Loucy (cell line): ENCODE measurements at regions not wholly inside any gene's neighbourhood (a gene's known extent, or its start where the extent isn't known, plus 50 kb on each side); places are given as distances from the start of the nearest gene placed in this dataset.

Source experiments
- EZH2phosphoT487 ChIP-seq: fragments of 200-600 bp; IDR thresholded peaks from 2 replicates; pipeline ENCODE4 v1.6.1; 2018; ENCODE audit warnings: antibody characterized with exemption, mild to moderate bottlenecking, moderate library complexity, borderline replicate concordance
- TF ChIP-seq, protein P1 (sequence below): fragments of 200-600 bp; sonication (generic); conservative IDR thresholded peaks from 2 replicates; pipeline ENCODE4 v1.5.1; 2014; ENCODE audit warnings: mild to moderate bottlenecking, antibody characterized with exemption, low read length

DNA sequence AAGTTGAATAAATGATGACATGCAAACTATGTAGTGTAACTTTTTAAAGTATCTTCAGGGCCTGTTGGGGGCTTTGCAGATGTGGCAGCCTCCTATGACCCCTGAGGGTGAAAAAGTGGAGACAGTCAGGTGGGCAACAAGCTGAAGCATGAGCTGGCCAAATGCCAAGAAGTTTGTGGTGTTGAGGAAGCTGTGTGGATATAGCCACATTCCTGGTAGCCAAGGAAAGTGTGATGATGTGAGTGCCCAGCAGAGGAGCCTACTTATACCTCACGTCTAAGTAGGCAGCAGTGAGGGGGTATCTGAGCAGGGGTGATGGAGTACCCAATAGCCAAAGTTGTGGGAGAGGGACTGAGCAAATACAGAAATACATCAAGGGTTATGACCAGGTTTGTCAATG is 621.2 kb upstream of the CDH6 start:
- TF ChIP-seq, protein P1, sequence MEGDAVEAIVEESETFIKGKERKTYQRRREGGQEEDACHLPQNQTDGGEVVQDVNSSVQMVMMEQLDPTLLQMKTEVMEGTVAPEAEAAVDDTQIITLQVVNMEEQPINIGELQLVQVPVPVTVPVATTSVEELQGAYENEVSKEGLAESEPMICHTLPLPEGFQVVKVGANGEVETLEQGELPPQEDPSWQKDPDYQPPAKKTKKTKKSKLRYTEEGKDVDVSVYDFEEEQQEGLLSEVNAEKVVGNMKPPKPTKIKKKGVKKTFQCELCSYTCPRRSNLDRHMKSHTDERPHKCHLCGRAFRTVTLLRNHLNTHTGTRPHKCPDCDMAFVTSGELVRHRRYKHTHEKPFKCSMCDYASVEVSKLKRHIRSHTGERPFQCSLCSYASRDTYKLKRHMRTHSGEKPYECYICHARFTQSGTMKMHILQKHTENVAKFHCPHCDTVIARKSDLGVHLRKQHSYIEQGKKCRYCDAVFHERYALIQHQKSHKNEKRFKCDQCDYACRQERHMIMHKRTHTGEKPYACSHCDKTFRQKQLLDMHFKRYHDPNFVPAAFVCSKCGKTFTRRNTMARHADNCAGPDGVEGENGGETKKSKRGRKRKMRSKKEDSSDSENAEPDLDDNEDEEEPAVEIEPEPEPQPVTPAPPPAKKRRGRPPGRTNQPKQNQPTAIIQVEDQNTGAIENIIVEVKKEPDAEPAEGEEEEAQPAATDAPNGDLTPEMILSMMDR: no peak
- TF ChIP-seq EZH2phosphoT487: no peak
